ENCODE measurements at regions not wholly inside any gene's neighbourhood (a gene's known extent, or its start where the extent isn't known, plus 50 kb on each side); places are given as distances from the start of the nearest gene placed in this dataset.

GRCh38 chr3:94179059-94179458 lies 116.2 kb downstream of the NSUN3 start:
- DNase-seq (ENCODE audit: low spot score), result no peak

DNA sequence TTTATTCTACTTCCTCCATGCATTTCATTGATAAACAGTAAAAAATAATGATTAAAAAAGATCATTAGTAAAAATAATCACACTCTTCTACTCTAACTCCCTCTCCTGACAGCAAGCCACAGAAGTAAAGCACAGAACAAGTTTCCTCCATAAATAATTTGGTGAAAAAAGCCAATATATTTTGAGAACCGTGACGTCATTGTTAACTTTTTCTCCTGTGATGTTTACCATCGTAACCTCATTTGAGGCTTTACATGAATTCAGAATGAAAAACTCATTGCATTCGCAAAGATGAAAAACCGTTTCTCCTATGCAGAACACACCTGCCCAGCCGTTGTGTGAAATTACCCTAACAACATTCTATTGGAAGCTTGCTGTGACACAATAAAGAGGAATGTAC lies 120.7 kb downstream of the NSUN3 start:
- DNase-seq (ENCODE audit: low spot score), result no peak

- no peak for DNase-seq (ENCODE audit: low spot score)
These were observed 121.9 kb downstream of the NSUN3 start for GRCh38 chr3:94184781-94185180.

DNA sequence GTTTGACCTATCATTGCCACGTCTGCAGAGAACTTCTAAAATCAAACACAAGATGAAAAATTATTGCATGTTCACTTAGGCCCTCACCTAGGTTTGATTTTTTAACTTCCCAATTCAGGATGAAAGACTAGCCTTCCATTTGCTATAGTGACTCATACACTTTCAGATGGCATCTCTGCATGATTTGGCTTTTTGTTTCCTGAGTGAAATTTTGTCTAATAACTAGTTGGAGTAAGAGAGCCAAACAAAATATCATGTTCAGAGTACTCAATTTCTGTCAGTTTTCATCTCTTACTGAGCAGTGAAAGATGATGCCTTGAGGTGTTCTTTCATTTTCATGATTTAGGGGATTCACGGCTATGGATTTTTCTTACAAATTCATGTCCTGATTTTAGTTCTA lies 122.9 kb downstream of the NSUN3 start:
- no peak for DNase-seq (ENCODE audit: low spot score)

DNA sequence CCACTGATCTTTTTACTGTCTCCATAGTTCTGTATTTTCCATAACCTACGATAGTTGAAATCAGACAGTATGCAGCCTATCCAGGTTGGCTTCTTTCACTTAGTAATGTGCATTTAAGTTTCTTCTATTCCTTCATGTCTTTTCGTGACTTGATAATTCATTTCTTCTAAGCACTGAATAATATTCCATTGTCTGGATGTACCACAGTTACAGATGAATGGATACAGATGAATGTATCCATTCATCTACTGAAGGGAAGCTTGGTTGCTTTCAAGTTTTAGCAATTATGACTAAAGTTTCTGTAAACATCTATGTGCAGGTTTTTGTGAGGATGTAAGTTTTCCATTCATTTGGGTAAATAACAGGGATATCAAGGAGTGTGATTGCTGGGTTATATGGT lies 124.8 kb downstream of the NSUN3 start:
- DNase-seq (ENCODE audit: low spot score), result no peak

GRCh38 chr3:94195381-94195780 lies 132.5 kb downstream of the NSUN3 start:
- no peak for DNase-seq (ENCODE audit: low spot score)

DNA sequence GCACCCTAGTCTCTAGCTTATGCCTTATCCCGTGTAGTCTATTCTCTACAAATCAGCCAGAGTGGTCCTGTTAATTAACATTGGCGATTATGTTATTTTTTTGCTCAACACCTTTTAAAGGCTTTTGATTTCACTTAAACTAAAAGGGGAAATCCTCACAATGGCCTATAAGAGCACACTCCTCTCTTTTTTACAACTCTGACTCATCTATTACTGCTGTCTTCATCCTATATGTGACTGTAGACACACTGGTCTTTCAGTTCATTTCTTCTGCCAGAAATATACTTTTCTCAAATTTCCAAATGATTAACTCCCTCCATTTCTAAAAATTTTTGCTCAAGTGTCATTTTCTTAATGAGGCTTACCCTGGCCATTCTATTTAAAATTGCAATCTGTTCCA lies 143.4 kb downstream of the NSUN3 start:
- no peak for DNase-seq (ENCODE audit: low spot score)

DNA sequence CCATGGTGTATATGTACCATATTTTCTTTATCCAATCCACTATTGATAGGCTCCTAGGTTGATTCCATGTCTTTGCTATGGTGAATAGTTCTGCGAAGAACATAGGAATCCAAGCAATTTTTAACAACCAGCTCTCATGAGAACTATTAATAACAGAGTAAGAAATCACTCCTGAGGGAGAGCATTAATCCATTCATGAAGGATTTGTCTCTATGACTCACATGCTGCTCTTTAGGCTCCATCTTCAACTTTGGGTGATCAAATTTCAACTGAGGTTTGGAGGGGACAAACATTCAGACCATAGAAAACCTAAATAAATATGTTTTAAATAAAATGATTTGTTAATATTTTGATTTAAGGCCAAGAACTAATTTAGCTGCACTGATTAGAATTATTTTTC lies 147.4 kb downstream of the NSUN3 start:
- DNase-seq (ENCODE audit: low spot score), result no peak

- DNase-seq (ENCODE audit: low spot score), result no peak
These were observed 154.5 kb downstream of the NSUN3 start for GRCh38 chr3:94217406-94217805.

GRCh38 chr3:94220426-94220825 lies 157.6 kb downstream of the NSUN3 start:
- DNase-seq (ENCODE audit: low spot score), result no peak

DNA sequence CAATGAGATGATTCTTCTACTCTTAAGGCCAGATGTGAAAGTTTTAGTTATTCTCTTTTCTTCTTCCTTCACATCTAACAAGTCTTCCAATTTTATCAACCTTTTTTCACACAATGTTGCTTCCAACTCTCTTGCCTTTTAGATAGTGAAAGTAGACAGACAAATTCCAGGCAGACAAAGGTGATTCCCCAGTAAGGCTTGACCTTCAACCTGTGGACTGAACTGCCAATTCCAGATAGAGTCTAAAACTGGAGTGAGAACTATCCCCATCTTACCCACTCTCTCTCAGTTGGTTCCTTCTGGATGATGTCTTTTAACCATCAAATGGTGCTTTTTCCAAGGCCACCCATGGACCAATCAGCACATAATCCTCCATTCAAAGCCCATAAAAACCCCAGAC lies 159.0 kb downstream of the NSUN3 start:
- no peak for DNase-seq (ENCODE audit: low spot score)

DNA sequence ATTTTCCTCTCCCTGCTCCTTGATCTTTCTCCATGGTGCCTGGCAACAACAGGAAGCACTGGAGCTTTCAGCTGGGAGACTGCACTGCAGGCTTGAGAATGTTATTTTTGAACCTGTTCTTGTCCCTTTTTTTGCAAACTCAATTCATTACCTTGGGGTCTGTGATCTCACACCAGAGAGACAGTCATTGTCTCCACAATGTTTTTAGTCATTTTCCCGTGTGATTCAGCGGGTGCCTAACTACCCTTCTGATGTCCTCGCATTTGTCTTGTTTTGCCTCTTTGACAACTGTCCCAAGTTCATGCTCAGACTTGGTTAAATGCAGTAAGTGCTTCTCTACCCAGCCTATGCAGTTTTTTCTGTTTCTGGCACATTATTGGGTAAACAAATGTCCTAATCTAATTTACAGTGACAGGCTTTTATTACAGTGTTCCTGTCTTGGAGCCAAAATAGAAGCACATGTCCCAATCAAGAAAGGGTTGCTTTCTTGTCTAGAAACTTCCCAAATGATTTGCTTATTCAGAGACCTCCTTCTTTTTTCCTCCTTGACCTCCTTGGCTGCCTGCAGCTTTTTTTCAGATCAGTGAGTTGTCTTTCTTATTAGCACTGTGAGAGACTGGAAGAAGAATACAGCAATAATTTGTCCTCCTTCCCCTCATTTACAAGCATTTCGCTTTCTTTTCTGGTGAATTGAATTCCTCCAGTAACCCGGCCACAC lies 162.4 kb downstream of the NSUN3 start:
- no peak for DNase-seq (ENCODE audit: low spot score)

DNA sequence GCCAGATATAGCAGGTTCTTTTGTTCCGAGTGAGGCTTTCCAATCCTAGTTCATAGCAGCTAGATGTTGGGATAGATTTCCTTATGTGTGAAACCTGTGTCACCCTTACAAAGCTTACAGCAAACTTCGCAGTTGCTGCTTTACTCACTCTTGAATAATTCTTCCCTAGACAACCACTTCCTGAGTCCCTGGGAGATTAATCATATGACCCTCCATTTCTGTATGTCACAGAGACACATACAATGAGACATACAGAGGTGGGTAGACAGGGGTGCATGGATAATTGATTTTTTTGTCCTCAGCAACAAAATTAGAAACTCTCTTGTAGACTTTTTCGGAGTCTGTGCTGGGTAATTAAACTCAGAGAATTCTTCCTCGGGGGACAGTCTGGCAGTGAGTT lies 163.2 kb downstream of the NSUN3 start:
- DNase-seq (ENCODE audit: low spot score), result peak; percentile 21

- DNase-seq (ENCODE audit: low spot score), result no peak
These were observed 170.1 kb downstream of the NSUN3 start for GRCh38 chr3:94232921-94233320.

- DNase-seq (ENCODE audit: low spot score), result peak; percentile 54
These were observed 171.4 kb downstream of the NSUN3 start for GRCh38 chr3:94234177-94234788.

GRCh38 chr3:94241986-94242385 lies 179.1 kb downstream of the NSUN3 start:
- no peak for DNase-seq (ENCODE audit: low spot score)

- DNase-seq (ENCODE audit: low spot score), result peak; percentile 20
These were observed 183.3 kb downstream of the NSUN3 start for GRCh38 chr3:94246171-94246570.

DNA sequence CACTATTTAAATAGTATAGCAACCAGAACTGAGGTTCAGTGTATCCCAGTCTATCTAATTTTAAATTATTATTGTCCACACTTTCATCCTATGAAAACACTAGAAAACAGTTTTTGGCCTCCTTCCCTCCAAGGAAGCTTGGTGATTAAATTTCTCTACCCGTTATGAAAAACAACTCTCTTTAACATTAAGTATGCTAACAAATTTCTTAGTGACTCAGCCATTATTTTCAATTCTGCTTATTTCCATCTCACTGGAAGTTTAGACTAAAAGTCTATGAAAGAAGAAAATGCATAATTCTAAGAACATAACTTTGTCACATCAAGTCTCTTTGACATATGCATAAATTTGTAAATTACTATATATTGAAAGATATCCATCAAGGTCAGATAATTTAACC lies 185.2 kb downstream of the NSUN3 start:
- DNase-seq (ENCODE audit: low spot score), result no peak

DNA sequence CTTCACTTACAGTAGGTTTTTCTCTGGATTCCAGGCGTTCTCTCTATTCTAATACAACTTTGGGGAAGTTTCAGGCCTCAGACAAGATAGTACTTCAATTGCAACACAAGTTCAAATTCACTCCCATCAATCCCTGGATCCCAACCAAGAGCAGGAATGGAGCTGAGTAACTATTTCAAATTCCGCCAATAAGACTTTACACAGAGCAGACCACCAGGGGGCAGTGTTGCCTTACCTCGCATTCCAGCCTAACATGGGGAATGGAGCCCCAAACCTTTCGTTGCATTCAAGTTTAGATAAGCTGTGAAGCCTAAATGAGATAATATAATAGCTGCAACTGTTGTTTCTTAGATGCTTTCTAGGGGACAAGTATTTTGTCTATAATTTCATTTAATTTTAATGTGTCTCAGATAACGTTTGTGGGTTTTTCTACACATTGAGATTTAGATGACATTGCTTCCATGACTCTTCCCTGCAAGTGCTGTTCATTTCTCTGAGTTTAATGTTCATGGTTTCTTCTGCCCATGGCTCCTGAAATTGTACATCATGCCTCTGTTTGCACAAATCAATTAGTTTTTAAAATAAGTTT lies 186.7 kb downstream of the NSUN3 start:
- DNase-seq (ENCODE audit: low spot score), result peak; percentile 82

DNA sequence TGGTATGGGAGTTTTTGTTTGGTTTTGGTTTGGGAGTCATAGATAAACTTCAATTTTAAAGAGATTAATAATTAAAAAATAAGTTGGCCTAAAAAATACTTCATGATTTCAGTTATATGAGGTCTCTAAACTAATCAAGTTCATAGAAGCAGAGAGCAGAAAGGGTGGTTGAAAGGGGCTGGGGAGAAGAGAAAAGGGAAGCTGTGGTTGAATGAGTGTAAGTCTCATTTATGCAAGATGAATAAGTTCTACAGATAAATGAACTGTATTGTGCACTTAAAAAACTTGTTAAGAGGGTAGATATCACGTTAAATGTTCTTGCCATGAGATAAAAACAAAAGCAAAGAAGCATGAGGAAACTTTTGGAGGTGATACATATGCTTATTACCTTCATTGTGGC lies 188.7 kb downstream of the NSUN3 start:
- DNase-seq (ENCODE audit: low spot score), result no peak

GRCh38 chr3:94252316-94252715 lies 189.5 kb downstream of the NSUN3 start:
- no peak for DNase-seq (ENCODE audit: low spot score)

- DNase-seq (ENCODE audit: low spot score), result no peak
These were observed 194.3 kb downstream of the NSUN3 start for GRCh38 chr3:94256888-94257813.

- no peak for DNase-seq (ENCODE audit: low spot score)
These were observed 196.0 kb downstream of the NSUN3 start for GRCh38 chr3:94258851-94259250.
